ENCODE measurements at regions not wholly inside any gene's neighbourhood (a gene's known extent, or its start where the extent isn't known, plus 50 kb on each side); places are given as distances from the start of the nearest gene placed in this dataset.

- TF ChIP-seq CTCF (IDR thresholded peaks at IDR 0.05): no peak
- TF ChIP-seq POLR2A (IDR thresholded peaks at IDR 0.05): no peak
Measured at GRCh38 chr1:65541161-65541560, 120.7 kb downstream of the LEPR start.

All from right lobe of liver (tissue), 4 donors.